H9 (cell line): ENCODE measurements at regions not wholly inside any gene's neighbourhood (a gene's known extent, or its start where the extent isn't known, plus 50 kb on each side); places are given as distances from the start of the nearest gene placed in this dataset.

Experiments
- DNase-seq: peaks from one replicate; pipeline ENCODE4 v3.0.0-alpha.2; 2017
- H2AFZ ChIP-seq: one replicate; pipeline ENCODE4 v1.6.1; 2013; ENCODE audit warnings: mild to moderate bottlenecking, low read length, control low read depth, moderate library complexity
- H2AK5ac ChIP-seq: 2 replicates; pipeline ENCODE4 v1.6.1; 2013; ENCODE audit warnings: low read length, control low read depth, mixed read lengths; ENCODE audit not compliant: insufficient read length
- H2BK120ac ChIP-seq: one replicate; pipeline ENCODE4 v1.6.1; 2013; ENCODE audit warnings: low read depth, mild to moderate bottlenecking, low read length, control low read depth, inconsistent platforms; ENCODE audit not compliant: poor library complexity, severe bottlenecking
- H2BK12ac ChIP-seq: 2 replicates; pipeline ENCODE4 v1.6.1; 2013; ENCODE audit warnings: low read length, control low read depth, mixed read lengths, low read depth; ENCODE audit not compliant: insufficient read length
- H2BK15ac ChIP-seq: 2 replicates; pipeline ENCODE4 v1.6.1; 2013; ENCODE audit warnings: low read depth, low read length, control low read depth
- H2BK20ac ChIP-seq: one replicate; pipeline ENCODE4 v1.6.1; 2013; ENCODE audit warnings: low read depth, mild to moderate bottlenecking, low read length, control low read depth, inconsistent platforms; ENCODE audit not compliant: poor library complexity, severe bottlenecking
- H2BK5ac ChIP-seq: 2 replicates; pipeline ENCODE4 v1.6.1; 2013; ENCODE audit warnings: low read length, control low read depth, mixed read lengths; ENCODE audit not compliant: insufficient read length
- H3K14ac ChIP-seq: 2 replicates; pipeline ENCODE4 v1.6.1; 2013; ENCODE audit warnings: low read length, control low read depth; ENCODE audit not compliant: insufficient read depth
- H3K18ac ChIP-seq: 2 replicates; pipeline ENCODE4 v1.6.1; 2013; ENCODE audit warnings: low read depth, mild to moderate bottlenecking, mixed read lengths, low read length, control low read depth; ENCODE audit not compliant: insufficient read length
- H3K23ac ChIP-seq: 2 replicates; pipeline ENCODE4 v1.6.1; 2013; ENCODE audit warnings: low read length, control low read depth, mixed read lengths, low read depth; ENCODE audit not compliant: insufficient read length
- H3K23me2 ChIP-seq: 2 replicates; pipeline ENCODE4 v1.6.1; 2013; ENCODE audit warnings: low read depth, mild to moderate bottlenecking, mixed read lengths, low read length, control low read depth; ENCODE audit not compliant: insufficient read length, poor library complexity, severe bottlenecking
- H3K27ac ChIP-seq: 2 replicates; pipeline ENCODE4 v1.5.1; 2013; ENCODE audit warnings: low read length, control low read depth, mixed read lengths, low read depth; ENCODE audit not compliant: insufficient read length
- H3K27me3 ChIP-seq: 2 replicates; pipeline ENCODE4 v1.6.1; 2013; ENCODE audit warnings: low read length, control low read depth, inconsistent platforms; ENCODE audit not compliant: insufficient read depth
- H3K4ac ChIP-seq: 2 replicates; pipeline ENCODE4 v1.6.1; 2013; ENCODE audit warnings: low read depth, mild to moderate bottlenecking, control low read depth, inconsistent platforms, low read length, moderate library complexity
- H3K4me1 ChIP-seq: 2 replicates; pipeline ENCODE4 v1.6.1; 2013; ENCODE audit warnings: low read length, control low read depth, inconsistent platforms; ENCODE audit not compliant: insufficient read depth
- H3K4me2 ChIP-seq: 2 replicates; pipeline ENCODE4 v1.6.1; 2013; ENCODE audit warnings: low read length, control low read depth, mixed read lengths; ENCODE audit not compliant: insufficient read length, insufficient read depth
- H3K56ac ChIP-seq: 2 replicates; pipeline ENCODE4 v1.6.1; 2013; ENCODE audit warnings: low read depth, mild to moderate bottlenecking, mixed read lengths, low read length, control low read depth; ENCODE audit not compliant: insufficient read length
- H3K79me1 ChIP-seq: 2 replicates; pipeline ENCODE4 v1.6.1; 2013; ENCODE audit warnings: low read depth, mild to moderate bottlenecking, moderate library complexity, low read length, control low read depth, inconsistent platforms; ENCODE audit not compliant: insufficient read depth, poor library complexity, severe bottlenecking
- H3K79me2 ChIP-seq: 2 replicates; pipeline ENCODE4 v1.6.1; 2013; ENCODE audit warnings: low read length, control low read depth, inconsistent platforms; ENCODE audit not compliant: insufficient read depth
- H3K9ac ChIP-seq: 2 replicates; pipeline ENCODE4 v1.6.1; 2013; ENCODE audit warnings: low read length, control low read depth, mixed read lengths; ENCODE audit not compliant: insufficient read length; ENCODE audit errors: extremely low read depth
- H3K9me3 ChIP-seq: one replicate; pipeline ENCODE4 v1.6.1; 2013; ENCODE audit warnings: low read depth, low read length, inconsistent platforms; ENCODE audit not compliant: control insufficient read depth
- H3T11ph ChIP-seq: one replicate; pipeline ENCODE4 v1.6.1; 2013; ENCODE audit warnings: mild to moderate bottlenecking, low read length, control low read depth, inconsistent platforms
- H4K20me1 ChIP-seq: one replicate; pipeline ENCODE4 v1.6.1; 2013; ENCODE audit not compliant: control insufficient read depth, insufficient read length, insufficient read depth
- H4K5ac ChIP-seq: 2 replicates; pipeline ENCODE4 v1.6.1; 2013; ENCODE audit warnings: low read depth, mild to moderate bottlenecking, mixed read lengths, low read length, control low read depth; ENCODE audit not compliant: insufficient read length
- H4K8ac ChIP-seq: replicated peaks from 2 replicates; pipeline ENCODE4 v1.6.1; 2013; ENCODE audit warnings: low read length, control low read depth, mixed read lengths, low read depth; ENCODE audit not compliant: insufficient read length
- H4K91ac ChIP-seq: 2 replicates; pipeline ENCODE4 v1.6.1; 2013; ENCODE audit warnings: low read depth, mild to moderate bottlenecking, moderate library complexity, mixed read lengths, low read length, control low read depth; ENCODE audit not compliant: insufficient read length
- H3K27ac Mint-ChIP-seq, 3 experiments: 2 replicates in 2 of 3; 3 replicates in 1 of 3; pipeline ENCODE4 v1.8.0; 2020 to 2021; ENCODE audit warnings: mixed read lengths in 3 of 3, mild to moderate bottlenecking in 1 of 3, moderate library complexity in 1 of 3
- H3K27me3 Mint-ChIP-seq: 2 replicates; pipeline ENCODE4 v1.8.0; 2021; ENCODE audit warnings: low read depth, mild to moderate bottlenecking, moderate library complexity, mixed read lengths
- H3K36me3 Mint-ChIP-seq, 3 experiments: 2 replicates in 2 of 3; 3 replicates in 1 of 3; pipeline ENCODE4 v1.8.0; 2020 to 2021; ENCODE audit warnings: low read depth in 3 of 3, mixed read lengths in 3 of 3; ENCODE audit not compliant: insufficient read depth in 1 of 3
- H3K4me1 Mint-ChIP-seq, 2 experiments: 2 replicates each; pipeline ENCODE4 v1.8.0; 2020; ENCODE audit warnings: mixed read lengths in 2 of 2
- H3K4me3 Mint-ChIP-seq, 2 experiments: 2 replicates in 1 of 2; 3 replicates in 1 of 2; pipeline ENCODE4 v1.8.0; 2020 to 2021; ENCODE audit warnings: mild to moderate bottlenecking in 2 of 2, mixed read lengths in 2 of 2, moderate library complexity in 1 of 2
- H3K9me3 Mint-ChIP-seq, 2 experiments: 2 replicates in 1 of 2; 3 replicates in 1 of 2; pipeline ENCODE4 v1.8.0; 2020; ENCODE audit warnings: mild to moderate bottlenecking in 2 of 2, mixed read lengths in 2 of 2, moderate library complexity in 1 of 2
- CTCF ChIP-seq: fragments of 200-600 bp; sonication (generic); conservative IDR thresholded peaks from 3 replicates; pipeline ENCODE4 v1.8.0; 2021; ENCODE audit warnings: antibody characterized with exemption, mild to moderate bottlenecking
- WGBS: extraction: QIAGEN DNeasy Blood & Tissue Kit; methylation state at CpG from one replicate; pipeline ENCODE4 v1.1.7; 2013; ENCODE audit warnings: missing lambda C conversion rate, low lambda C conversion rate, mixed read lengths; ENCODE audit not compliant: insufficient read length; ENCODE audit errors: extremely low coverage; 5-methylcytosine and 5-hydroxymethylcytosine counted together

GRCh38 chr11:112836256-112836602 is 125.0 kb upstream of the NCAM1 start:
- H3K9me3 ChIP-seq = no peaks in the 10 kb centered on the region
- no peak overlapping the region for H3K18ac ChIP-seq
- no peak overlapping the region for H2AK5ac ChIP-seq
- no peaks in the 10 kb centered on the region for H3K27me3 Mint-ChIP-seq
- H3K4me3 Mint-ChIP-seq = no peak overlapping the region
- no peaks in the 10 kb centered on the region for H4K20me1 ChIP-seq
- H4K5ac ChIP-seq = no peak overlapping the region
- no peak overlapping the region for H2AFZ ChIP-seq
- no CpG with 5 or more reads among the region's 9 CpGs for WGBS
- H2BK12ac ChIP-seq = no peak overlapping the region
- H4K91ac ChIP-seq = no peak overlapping the region
- H2BK120ac ChIP-seq = no peak overlapping the region
- peak overlapping the region in 1 of 3 experiments; percentile 66; a peak in 1 of 7 replicates for H3K27ac Mint-ChIP-seq
- no peak overlapping the region for H2BK15ac ChIP-seq
- no peak overlapping the region for H3K4me2 ChIP-seq
- H3T11ph ChIP-seq = no peak overlapping the region
- no peaks in the 10 kb centered on the region for H3K27me3 ChIP-seq
- H3K56ac ChIP-seq = no peak overlapping the region
- no peak overlapping the region for H3K9ac ChIP-seq
- H3K36me3 Mint-ChIP-seq = no peaks in the 10 kb centered on the region
- no peak overlapping the region for H3K23ac ChIP-seq
- no peak overlapping the region for H4K8ac ChIP-seq
- H2BK5ac ChIP-seq = no peak overlapping the region
- no peak for DNase-seq
- no peak overlapping the region for H3K27ac ChIP-seq
- no peaks in the 10 kb centered on the region for H3K4me1 ChIP-seq
- no peaks in the 10 kb centered on the region; a peak in 1 of 5 replicates for H3K9me3 Mint-ChIP-seq
- no peaks in the 10 kb centered on the region for H3K79me2 ChIP-seq
- H3K23me2 ChIP-seq = no peaks in the 10 kb centered on the region
- no peak for TF ChIP-seq CTCF
- H3K79me1 ChIP-seq = no peaks in the 10 kb centered on the region
- H2BK20ac ChIP-seq = no peak overlapping the region
- H3K4ac ChIP-seq = no peak overlapping the region
- H3K14ac ChIP-seq = no peak overlapping the region
- H3K4me1 Mint-ChIP-seq = peaks cover 4 to 14% of the 10 kb centered on the region in 2 experiments; a peak in 2 of 4 replicates
